C4-2B (cell line): ENCODE measurements at regions not wholly inside any gene's neighbourhood (a gene's known extent, or its start where the extent isn't known, plus 50 kb on each side); places are given as distances from the start of the nearest gene placed in this dataset.

Experiments used
- ZFX ChIP-seq: fragments of 450-650 bp; IDR thresholded peaks from 2 replicates; pipeline ENCODE4 v1.6.1; 2017
- TF ChIP-seq, protein P1 (sequence below): fragments of 450-650 bp; conservative IDR thresholded peaks from 2 replicates; pipeline ENCODE4 v1.5.1; 2017; ENCODE audit warnings: mild to moderate bottlenecking

DNA sequence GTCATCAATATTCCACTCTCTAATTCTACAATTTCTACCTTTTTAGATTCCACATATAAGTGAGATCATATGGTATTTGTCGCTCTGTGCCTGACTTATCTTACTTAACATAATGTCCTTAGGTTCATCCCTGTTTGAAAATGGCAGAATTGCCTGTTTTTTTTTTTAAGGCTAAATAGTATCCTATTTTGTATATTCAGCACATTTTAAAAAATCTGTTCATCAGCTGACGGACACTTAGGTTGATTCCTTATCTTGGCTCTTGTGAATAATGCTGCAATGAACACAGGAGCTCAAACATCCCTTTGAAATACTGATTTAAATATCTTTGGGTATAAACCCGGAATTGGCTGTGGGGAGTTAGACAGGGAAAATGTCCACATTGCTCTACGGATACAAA lies 326.7 kb upstream of the THBS1 start:
- TF ChIP-seq, protein P1, sequence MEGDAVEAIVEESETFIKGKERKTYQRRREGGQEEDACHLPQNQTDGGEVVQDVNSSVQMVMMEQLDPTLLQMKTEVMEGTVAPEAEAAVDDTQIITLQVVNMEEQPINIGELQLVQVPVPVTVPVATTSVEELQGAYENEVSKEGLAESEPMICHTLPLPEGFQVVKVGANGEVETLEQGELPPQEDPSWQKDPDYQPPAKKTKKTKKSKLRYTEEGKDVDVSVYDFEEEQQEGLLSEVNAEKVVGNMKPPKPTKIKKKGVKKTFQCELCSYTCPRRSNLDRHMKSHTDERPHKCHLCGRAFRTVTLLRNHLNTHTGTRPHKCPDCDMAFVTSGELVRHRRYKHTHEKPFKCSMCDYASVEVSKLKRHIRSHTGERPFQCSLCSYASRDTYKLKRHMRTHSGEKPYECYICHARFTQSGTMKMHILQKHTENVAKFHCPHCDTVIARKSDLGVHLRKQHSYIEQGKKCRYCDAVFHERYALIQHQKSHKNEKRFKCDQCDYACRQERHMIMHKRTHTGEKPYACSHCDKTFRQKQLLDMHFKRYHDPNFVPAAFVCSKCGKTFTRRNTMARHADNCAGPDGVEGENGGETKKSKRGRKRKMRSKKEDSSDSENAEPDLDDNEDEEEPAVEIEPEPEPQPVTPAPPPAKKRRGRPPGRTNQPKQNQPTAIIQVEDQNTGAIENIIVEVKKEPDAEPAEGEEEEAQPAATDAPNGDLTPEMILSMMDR, result no peak
- TF ChIP-seq ZFX, result no peak
